ENCODE measurements at regions not wholly inside any gene's neighbourhood (a gene's known extent, or its start where the extent isn't known, plus 50 kb on each side); places are given as distances from the start of the nearest gene placed in this dataset.

DNA sequence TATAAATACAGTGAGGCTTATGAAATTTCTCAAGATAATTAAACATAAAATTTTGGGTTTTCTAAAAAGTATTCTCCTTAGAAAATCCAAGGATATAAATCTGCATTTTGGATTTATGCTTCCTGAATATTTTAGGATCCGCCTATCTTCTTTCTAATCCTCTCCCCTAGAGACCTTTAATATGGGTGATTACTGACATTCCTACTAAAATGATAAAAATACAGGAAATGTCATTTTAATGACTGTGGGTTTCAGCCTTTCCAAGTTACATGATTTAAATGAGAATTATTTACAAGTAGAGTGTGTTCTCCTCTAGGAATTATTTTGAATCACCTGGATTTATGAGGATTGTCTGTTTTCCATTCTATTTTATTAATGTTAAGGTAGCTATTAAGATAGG, 150.4 kb downstream of the C7orf25 start:
- H3K4me1 Mint-ChIP-seq (ENCODE audit: low read depth, unreplicated experiment) = no peaks in the 10 kb centered on the region
- no peak overlapping the region for H3K27ac Mint-ChIP-seq (ENCODE audit: unreplicated experiment)
- Histone ChIP-seq H3K79me2 (ENCODE audit: insufficient read depth, low read length) (no peaks in the 10 kb centered on the region), H3K27me3 (ENCODE audit: insufficient read depth, low read length) (no peaks in the 10 kb centered on the region), H3K36me3 (ENCODE audit: insufficient read depth, low read length) (no peaks in the 10 kb centered on the region), H3K9me3 (ENCODE audit: insufficient read depth, low read depth, low read length) (peaks cover 3% of the 10 kb centered on the region), H4K20me1 (ENCODE audit: insufficient read depth, low read length) (no peaks in the 10 kb centered on the region), H3K27ac (ENCODE audit: low read depth, low read length) (no peak overlapping the region), H3K9ac (ENCODE audit: low read length) (no peak overlapping the region), H3K4me1 (ENCODE audit: insufficient read depth, low read length) (no peaks in the 10 kb centered on the region), H2AFZ (ENCODE audit: low read depth, low read length) (no peak overlapping the region), H3K4me2 (ENCODE audit: low read length) (no peak overlapping the region), H3K4me3 (ENCODE audit: insufficient read depth, low read depth, low read length) (no peak overlapping the region)
- no peaks in the 10 kb centered on the region for H3K9me3 Mint-ChIP-seq (ENCODE audit: unreplicated experiment)
- no peak for FAIRE-seq
- peaks cover 15% of the 10 kb centered on the region for H3K27me3 Mint-ChIP-seq (ENCODE audit: low read depth, unreplicated experiment)
- TF ChIP-seq EZH2 (IDR thresholded peaks at IDR 0.05; ENCODE audit: insufficient read depth, low read length) = no peak
- no peak for TF ChIP-seq CTCF (IDR thresholded peaks at IDR 0.05; ENCODE audit: insufficient read depth, low read depth, low read length)
- H3K36me3 Mint-ChIP-seq (ENCODE audit: low read depth, unreplicated experiment) = no peaks in the 10 kb centered on the region
- H3K4me3 Mint-ChIP-seq (ENCODE audit: unreplicated experiment) = no peak overlapping the region
- DNase-seq (ENCODE audit: low read depth) = no peak

GRCh38 chr7:42758124-42758523, 153.7 kb downstream of the C7orf25 start:
- TF ChIP-seq EZH2 (IDR thresholded peaks at IDR 0.05; ENCODE audit: insufficient read depth, low read length) (no peak), CTCF (IDR thresholded peaks at IDR 0.05; ENCODE audit: insufficient read depth, low read depth, low read length) (no peak)
- FAIRE-seq = no peak
- no peaks in the 10 kb centered on the region for H3K9me3 Mint-ChIP-seq (ENCODE audit: unreplicated experiment)
- no peaks in the 10 kb centered on the region for H3K27me3 Mint-ChIP-seq (ENCODE audit: low read depth, unreplicated experiment)
- no peaks in the 10 kb centered on the region for H3K36me3 ChIP-seq (ENCODE audit: insufficient read depth, low read length)
- H3K79me2 ChIP-seq (ENCODE audit: insufficient read depth, low read length) = no peaks in the 10 kb centered on the region
- H3K27ac ChIP-seq (ENCODE audit: low read depth, low read length) = no peak overlapping the region
- no peaks in the 10 kb centered on the region for H4K20me1 ChIP-seq (ENCODE audit: insufficient read depth, low read length)
- H3K27me3 ChIP-seq (ENCODE audit: insufficient read depth, low read length) = no peaks in the 10 kb centered on the region
- H2AFZ ChIP-seq (ENCODE audit: low read depth, low read length) = no peak overlapping the region
- H3K9ac ChIP-seq (ENCODE audit: low read length) = no peak overlapping the region
- H3K9me3 ChIP-seq (ENCODE audit: insufficient read depth, low read depth, low read length) = peaks cover 3% of the 10 kb centered on the region
- no peak overlapping the region for H3K4me2 ChIP-seq (ENCODE audit: low read length)
- no peaks in the 10 kb centered on the region for H3K4me1 ChIP-seq (ENCODE audit: insufficient read depth, low read length)
- no peak overlapping the region for H3K4me3 ChIP-seq (ENCODE audit: insufficient read depth, low read depth, low read length)
- no peak for DNase-seq (ENCODE audit: low read depth)
- no peaks in the 10 kb centered on the region for H3K36me3 Mint-ChIP-seq (ENCODE audit: low read depth, unreplicated experiment)
- H3K4me1 Mint-ChIP-seq (ENCODE audit: low read depth, unreplicated experiment) = no peaks in the 10 kb centered on the region
- no peak overlapping the region for H3K4me3 Mint-ChIP-seq (ENCODE audit: unreplicated experiment)
- H3K27ac Mint-ChIP-seq (ENCODE audit: unreplicated experiment) = no peak overlapping the region

DNA sequence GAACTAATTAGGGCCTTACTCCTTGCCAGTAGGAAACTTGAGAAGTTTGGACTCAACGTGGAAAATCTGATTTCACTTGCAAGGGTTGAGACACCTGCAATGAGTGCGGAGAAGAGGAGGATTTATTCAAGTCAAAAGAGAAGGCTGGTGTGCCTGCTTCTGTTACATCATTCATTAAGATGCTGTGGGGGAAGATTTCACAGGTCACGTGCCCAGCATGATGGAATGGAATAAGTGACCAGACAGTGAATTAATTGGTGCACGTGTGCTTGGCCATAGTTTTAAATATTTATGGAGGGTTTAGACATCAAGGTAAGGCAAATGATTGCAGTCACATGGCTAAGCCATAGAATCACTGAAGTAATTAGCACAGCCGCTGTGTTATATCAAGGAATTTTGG, 155.0 kb downstream of the C7orf25 start:
- Mint-ChIP-seq H3K36me3 (ENCODE audit: low read depth, unreplicated experiment) (no peaks in the 10 kb centered on the region), H3K4me3 (ENCODE audit: unreplicated experiment) (no peak overlapping the region), H3K27ac (ENCODE audit: unreplicated experiment) (no peak overlapping the region), H3K4me1 (ENCODE audit: low read depth, unreplicated experiment) (no peaks in the 10 kb centered on the region), H3K27me3 (ENCODE audit: low read depth, unreplicated experiment) (no peaks in the 10 kb centered on the region), H3K9me3 (ENCODE audit: unreplicated experiment) (no peaks in the 10 kb centered on the region)
- Histone ChIP-seq H3K4me3 (ENCODE audit: insufficient read depth, low read depth, low read length) (no peak overlapping the region), H2AFZ (ENCODE audit: low read depth, low read length) (no peak overlapping the region), H3K27me3 (ENCODE audit: insufficient read depth, low read length) (no peaks in the 10 kb centered on the region), H4K20me1 (ENCODE audit: insufficient read depth, low read length) (no peaks in the 10 kb centered on the region), H3K4me1 (ENCODE audit: insufficient read depth, low read length) (no peaks in the 10 kb centered on the region), H3K79me2 (ENCODE audit: insufficient read depth, low read length) (no peaks in the 10 kb centered on the region), H3K9ac (ENCODE audit: low read length) (no peak overlapping the region), H3K36me3 (ENCODE audit: insufficient read depth, low read length) (no peaks in the 10 kb centered on the region), H3K9me3 (ENCODE audit: insufficient read depth, low read depth, low read length) (peaks cover 3% of the 10 kb centered on the region), H3K27ac (ENCODE audit: low read depth, low read length) (no peak overlapping the region), H3K4me2 (ENCODE audit: low read length) (no peak overlapping the region)
- no peak for FAIRE-seq
- no peak for DNase-seq (ENCODE audit: low read depth)
- TF ChIP-seq EZH2 (IDR thresholded peaks at IDR 0.05; ENCODE audit: insufficient read depth, low read length) (no peak), CTCF (IDR thresholded peaks at IDR 0.05; ENCODE audit: insufficient read depth, low read depth, low read length) (no peak)

Data from astrocyte (in vitro differentiated cells and primary cell).